ENCODE measurements at regions not wholly inside any gene's neighbourhood (a gene's known extent, or its start where the extent isn't known, plus 50 kb on each side); places are given as distances from the start of the nearest gene placed in this dataset.
"Not testable (repeated sequence)": the region's sequence is repeated elsewhere in the genome, so short reads cannot be mapped to it uniquely, and the experiment has no call there.

DNA sequence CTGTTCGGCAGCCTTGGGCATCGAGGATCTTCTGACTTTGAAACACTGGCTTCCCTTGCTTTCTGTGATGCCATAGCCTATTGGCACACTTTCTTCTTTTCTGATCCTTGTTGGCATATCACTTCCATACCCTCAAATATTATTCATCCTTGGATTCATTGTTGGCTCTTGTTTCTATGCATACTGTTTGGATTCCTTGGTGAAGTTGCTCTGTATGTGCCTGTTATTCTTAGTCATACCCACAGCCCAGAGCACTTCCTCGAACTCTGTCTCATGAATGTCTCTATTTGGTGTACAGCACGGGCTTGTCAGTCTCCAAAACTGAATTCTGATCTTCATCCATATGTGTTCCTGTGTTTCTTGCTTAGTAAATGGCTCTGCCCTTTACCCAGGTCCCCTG, 63.6 kb downstream of the NPIPB11 start:
- TF ChIP-seq, protein P1, sequence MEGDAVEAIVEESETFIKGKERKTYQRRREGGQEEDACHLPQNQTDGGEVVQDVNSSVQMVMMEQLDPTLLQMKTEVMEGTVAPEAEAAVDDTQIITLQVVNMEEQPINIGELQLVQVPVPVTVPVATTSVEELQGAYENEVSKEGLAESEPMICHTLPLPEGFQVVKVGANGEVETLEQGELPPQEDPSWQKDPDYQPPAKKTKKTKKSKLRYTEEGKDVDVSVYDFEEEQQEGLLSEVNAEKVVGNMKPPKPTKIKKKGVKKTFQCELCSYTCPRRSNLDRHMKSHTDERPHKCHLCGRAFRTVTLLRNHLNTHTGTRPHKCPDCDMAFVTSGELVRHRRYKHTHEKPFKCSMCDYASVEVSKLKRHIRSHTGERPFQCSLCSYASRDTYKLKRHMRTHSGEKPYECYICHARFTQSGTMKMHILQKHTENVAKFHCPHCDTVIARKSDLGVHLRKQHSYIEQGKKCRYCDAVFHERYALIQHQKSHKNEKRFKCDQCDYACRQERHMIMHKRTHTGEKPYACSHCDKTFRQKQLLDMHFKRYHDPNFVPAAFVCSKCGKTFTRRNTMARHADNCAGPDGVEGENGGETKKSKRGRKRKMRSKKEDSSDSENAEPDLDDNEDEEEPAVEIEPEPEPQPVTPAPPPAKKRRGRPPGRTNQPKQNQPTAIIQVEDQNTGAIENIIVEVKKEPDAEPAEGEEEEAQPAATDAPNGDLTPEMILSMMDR (CRISPR knock-in tag; IDR thresholded peaks at IDR 0.05) = not testable (repeated sequence)
- not testable (repeated sequence) for TF ChIP-seq POLR2AphosphoS5 (IDR thresholded peaks at IDR 0.05; ENCODE audit: low read depth, low read length); ZC3H4 (CRISPR knock-in tag; IDR thresholded peaks at IDR 0.05; ENCODE audit: borderline replicate concordance); ATF1 (CRISPR knock-in tag; IDR thresholded peaks at IDR 0.05); KAT7 (CRISPR knock-in tag; IDR thresholded peaks at IDR 0.05; ENCODE audit: borderline replicate concordance); ZNF749 (CRISPR knock-in tag; IDR thresholded peaks at IDR 0.05; ENCODE audit: borderline replicate concordance); YY1 (IDR thresholded peaks at IDR 0.05; ENCODE audit: insufficient read depth, insufficient replicate concordance, low read depth, low read length); CBX2 (IDR thresholded peaks at IDR 0.05; ENCODE audit: low read depth, low read length); CBX2 (CRISPR knock-in tag; IDR thresholded peaks at IDR 0.05; ENCODE audit: low read depth); KAT2B (IDR thresholded peaks at IDR 0.05; ENCODE audit: borderline replicate concordance, low read depth, low read length); GABPA (IDR thresholded peaks at IDR 0.05; ENCODE audit: low read depth, low read length); GABPA (CRISPR knock-in tag; IDR thresholded peaks at IDR 0.05; ENCODE audit: low read depth); SUZ12 (IDR thresholded peaks at IDR 0.05; ENCODE audit: low read depth, low read length); BRD4 (CRISPR knock-in tag; IDR thresholded peaks at IDR 0.05); PITX1 (CRISPR knock-in tag; IDR thresholded peaks at IDR 0.05)
- TF ChIP-seq, protein P2, sequence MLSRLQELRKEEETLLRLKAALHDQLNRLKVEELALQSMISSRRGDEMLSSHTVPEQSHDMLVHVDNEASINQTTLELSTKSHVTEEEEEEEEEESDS (CRISPR knock-in tag; IDR thresholded peaks at IDR 0.05; ENCODE audit: borderline replicate concordance) = not testable (repeated sequence)

All from HepG2 (cell line).